ENCODE measurements at regions not wholly inside any gene's neighbourhood (a gene's known extent, or its start where the extent isn't known, plus 50 kb on each side); places are given as distances from the start of the nearest gene placed in this dataset.

- TF ChIP-seq CTCF (IDR thresholded peaks at IDR 0.05) (no peak), POLR2A (IDR thresholded peaks at IDR 0.05) (no peak)
Measured at GRCh38 chr13:58207501-58207900, 576.0 kb downstream of the PCDH17 start.

Measured in tibial nerve (tissue), 3 donors.